Sigmoid colon (tissue), 4 donors: ENCODE measurements at regions not wholly inside any gene's neighbourhood (a gene's known extent, or its start where the extent isn't known, plus 50 kb on each side); places are given as distances from the start of the nearest gene placed in this dataset.

Experiments
- CTCF ChIP-seq, 4 experiments: fragments of 450-650 bp in 3 of 4; fragments of 200-600 bp in 1 of 4; IDR thresholded peaks; one replicate each; pipeline ENCODE4 v1.5.1; 2016 to 2019; ENCODE audit warnings: antibody characterized with exemption in 4 of 4, mild to moderate bottlenecking in 3 of 4, moderate library complexity in 2 of 4
- EP300 ChIP-seq, 4 donors: sonication (generic); formaldehyde crosslinking; IDR thresholded peaks; one replicate each; pipeline ENCODE4 v1.6.1; 2017; ENCODE audit warnings: antibody characterized with exemption in 4 of 4
- POLR2A ChIP-seq, 2 donors: fragments of 450-650 bp; IDR thresholded peaks; one replicate each; pipeline ENCODE4 v1.6.1; 2016; ENCODE audit warnings: antibody characterized with exemption in 2 of 2, mild to moderate bottlenecking in 2 of 2, moderate library complexity in 2 of 2
- POLR2AphosphoS5 ChIP-seq, 4 donors: sonication (generic); formaldehyde crosslinking; IDR thresholded peaks; one replicate each; pipeline ENCODE4 v1.6.1; 2017; ENCODE audit warnings: antibody characterized with exemption in 4 of 4

GRCh38 chr2:83894976-83895375, 564.1 kb downstream of the SUCLG1 start:
- TF ChIP-seq CTCF (IDR thresholded peaks at IDR 0.05): no peak
- TF ChIP-seq POLR2AphosphoS5 (IDR thresholded peaks at IDR 0.05): no peak
- no peak for TF ChIP-seq POLR2A (IDR thresholded peaks at IDR 0.05)
- TF ChIP-seq EP300 (IDR thresholded peaks at IDR 0.05): no peak
